NCI-H226 (cell line): ENCODE measurements at regions not wholly inside any gene's neighbourhood (a gene's known extent, or its start where the extent isn't known, plus 50 kb on each side); places are given as distances from the start of the nearest gene placed in this dataset.

ENCODE experiments used
- DNase-seq: peaks from one replicate; pipeline ENCODE4 v3.0.0-alpha.2; 2015

DNA sequence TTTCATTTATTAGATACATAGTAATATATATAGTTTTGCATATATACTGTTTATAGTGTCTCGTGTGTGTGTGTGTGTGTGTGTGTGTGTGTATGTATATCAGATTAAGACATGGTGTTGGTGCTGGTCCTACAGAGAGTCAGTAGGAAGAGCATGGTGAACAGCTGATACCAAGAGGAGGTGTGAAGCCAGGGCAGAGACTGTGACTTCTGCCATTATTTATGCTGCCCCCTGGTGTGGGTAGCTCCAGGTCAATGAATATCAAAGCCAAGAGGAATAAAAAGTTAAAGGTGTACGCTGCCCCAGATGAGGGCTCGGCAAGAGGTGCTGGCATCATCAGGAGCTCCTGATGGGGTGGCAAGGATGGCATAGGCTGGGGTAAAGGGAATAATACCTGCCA lies 299.5 kb upstream of the RASGRP1 start:
- no peak for DNase-seq

- DNase-seq, result peak; percentile 20
Observed at GRCh38 chr15:38864827-38865581, 300.4 kb upstream of the RASGRP1 start.

DNA sequence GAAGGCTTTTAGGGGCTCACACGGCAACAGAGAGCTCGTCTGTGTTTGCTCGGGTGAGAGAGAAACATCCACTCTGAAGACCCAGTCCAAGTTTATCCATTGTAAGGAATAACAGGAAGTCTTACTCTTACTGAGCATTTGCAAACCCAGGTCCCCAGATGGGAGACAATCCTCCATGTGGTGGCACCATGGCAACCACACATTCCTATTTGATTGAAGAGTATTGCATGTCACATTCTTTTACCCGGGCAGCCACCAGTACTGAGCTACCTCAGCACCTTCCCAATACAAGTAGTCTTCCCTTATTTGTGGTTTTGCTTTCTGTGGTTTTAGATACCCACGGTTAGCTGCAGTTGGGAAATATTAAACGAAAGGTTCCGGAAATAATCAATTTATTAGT lies 302.9 kb upstream of the RASGRP1 start:
- no peak for DNase-seq

DNA sequence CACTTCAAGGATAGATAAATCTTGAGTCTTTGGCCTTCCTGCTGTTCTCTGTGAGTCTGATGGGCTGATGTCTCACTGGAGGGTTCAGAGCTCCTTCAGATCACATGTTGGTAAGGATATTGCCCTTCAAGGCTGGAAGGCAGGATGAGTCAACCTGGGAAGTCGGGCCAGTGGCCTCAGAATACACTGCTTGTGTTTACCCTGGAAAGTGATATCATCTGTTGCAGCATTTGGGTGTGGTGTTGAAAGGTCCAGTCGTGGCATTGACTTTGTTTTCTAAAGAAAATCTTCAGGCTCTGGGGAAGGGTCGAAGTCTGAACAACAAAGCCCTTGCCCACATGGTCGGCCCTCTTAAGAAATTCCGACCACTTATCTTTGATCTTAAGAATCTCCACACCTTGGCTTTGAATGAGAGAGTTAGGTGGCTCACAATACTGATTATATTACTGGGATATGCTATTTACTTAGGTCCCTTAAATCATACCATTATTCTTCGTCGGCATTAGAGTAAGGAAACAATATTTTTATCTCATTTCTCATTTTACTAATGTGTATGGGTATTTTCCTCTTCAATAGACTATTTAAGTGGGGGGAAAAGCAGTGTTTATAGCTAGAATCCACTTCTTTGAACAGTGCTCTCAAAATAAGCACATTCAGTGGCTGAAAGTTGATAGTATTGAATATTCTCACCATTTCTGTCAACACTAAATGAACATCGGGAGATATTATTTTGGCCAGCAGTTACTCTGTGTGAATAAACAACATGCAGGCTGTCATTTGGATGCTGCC lies 303.9 kb upstream of the RASGRP1 start:
- DNase-seq, result peak; percentile 82

GRCh38 chr15:38871638-38872037 lies 307.0 kb upstream of the RASGRP1 start:
- no peak for DNase-seq

GRCh38 chr15:38872732-38873131 lies 308.1 kb upstream of the RASGRP1 start:
- DNase-seq, result no peak

GRCh38 chr15:38873158-38873557 lies 308.5 kb upstream of the RASGRP1 start:
- no peak for DNase-seq

DNA sequence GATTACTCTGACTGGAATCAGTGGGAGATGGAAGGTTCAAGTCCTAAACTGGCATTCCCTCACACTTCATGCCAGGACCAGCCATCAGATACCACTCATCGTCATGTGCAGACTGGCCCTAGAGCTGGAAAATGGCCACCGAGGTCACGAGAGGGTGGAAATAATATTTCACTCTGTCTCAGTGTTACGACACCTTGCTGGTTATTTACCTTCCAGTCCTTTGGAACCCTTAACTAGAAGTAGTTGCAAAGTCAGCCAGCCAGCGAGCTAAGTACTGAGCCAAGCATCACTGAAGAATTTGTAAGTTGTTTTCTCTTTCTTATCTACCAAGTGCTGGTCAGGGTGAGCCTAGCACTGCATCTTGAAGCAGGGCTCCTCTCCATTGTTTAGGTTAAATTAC lies 309.9 kb upstream of the RASGRP1 start:
- DNase-seq, result no peak

DNA sequence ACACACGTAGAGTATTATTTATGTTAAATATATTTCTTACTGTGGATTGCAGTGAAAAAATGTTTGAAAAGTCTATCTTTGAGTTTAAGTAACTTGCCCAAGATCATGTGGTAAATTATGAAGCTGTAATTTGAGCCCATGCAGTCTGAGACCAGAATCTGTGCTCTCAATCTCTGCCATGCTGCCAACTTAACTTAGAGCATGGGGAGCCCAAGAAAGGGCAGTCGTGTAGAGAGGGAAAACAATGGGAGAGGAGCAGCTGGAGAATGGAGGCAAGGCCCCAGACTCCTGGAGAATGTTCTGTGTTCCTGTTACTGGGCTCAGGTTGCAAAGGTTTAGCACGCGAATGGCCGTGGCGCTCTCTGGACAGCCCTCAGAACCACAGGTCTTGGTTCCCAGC lies 311.6 kb upstream of the RASGRP1 start:
- DNase-seq, result no peak

DNA sequence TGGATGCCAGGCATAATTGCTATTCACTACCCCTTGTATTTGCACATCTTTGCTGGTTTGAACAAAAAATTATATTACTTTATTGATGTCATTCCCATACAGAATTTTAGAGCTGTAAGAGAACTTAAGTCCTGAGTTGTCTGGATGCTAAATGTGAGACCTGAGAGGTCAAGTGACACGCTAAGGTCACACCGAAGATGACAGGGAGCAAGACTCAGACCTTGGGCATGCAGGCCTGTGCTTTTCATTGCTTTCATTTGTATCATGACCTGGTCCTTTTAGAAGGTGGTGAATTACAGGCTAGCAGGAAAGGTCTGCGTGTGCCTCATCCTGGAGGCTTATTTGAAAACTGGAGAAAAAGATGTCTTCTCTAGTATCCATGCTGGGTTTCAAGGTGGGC lies 312.0 kb upstream of the RASGRP1 start:
- no peak for DNase-seq

GRCh38 chr15:38877471-38877870 lies 312.9 kb upstream of the RASGRP1 start:
- no peak for DNase-seq

- DNase-seq, result no peak
Observed at GRCh38 chr15:38878026-38878425, 313.4 kb upstream of the RASGRP1 start.

GRCh38 chr15:38878926-38879325 lies 314.3 kb upstream of the RASGRP1 start:
- DNase-seq, result no peak

DNA sequence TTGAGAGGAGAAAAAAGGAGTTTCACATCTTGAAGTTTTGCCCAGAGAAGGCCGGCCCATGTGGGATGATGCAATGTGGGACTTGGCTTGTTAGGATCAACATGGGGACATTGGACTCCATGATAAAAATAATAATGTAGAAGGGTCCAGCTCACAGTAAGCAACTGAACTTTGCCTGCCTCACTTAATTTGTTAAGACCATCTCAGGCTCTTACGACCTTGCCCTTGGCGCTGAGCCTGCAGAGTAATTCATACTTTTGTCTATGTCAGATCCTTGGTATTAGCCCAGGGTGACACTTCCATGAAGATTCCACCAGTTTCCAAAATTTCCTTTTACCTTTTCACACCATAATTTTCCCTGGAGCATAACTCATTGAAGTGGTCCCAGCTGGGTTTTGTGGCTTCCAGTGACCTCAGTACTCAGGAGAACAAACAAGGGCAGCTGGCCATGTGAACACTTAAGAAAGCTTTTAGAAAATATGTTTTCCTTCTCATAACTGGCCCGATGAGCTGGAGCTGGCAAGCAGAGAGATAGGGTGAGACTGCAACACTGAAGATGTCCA lies 315.4 kb upstream of the RASGRP1 start:
- DNase-seq, result no peak

- DNase-seq, result no peak
Observed at GRCh38 chr15:38882221-38882620, 317.6 kb upstream of the RASGRP1 start.

GRCh38 chr15:38883987-38884386 lies 319.4 kb upstream of the RASGRP1 start:
- DNase-seq, result no peak

DNA sequence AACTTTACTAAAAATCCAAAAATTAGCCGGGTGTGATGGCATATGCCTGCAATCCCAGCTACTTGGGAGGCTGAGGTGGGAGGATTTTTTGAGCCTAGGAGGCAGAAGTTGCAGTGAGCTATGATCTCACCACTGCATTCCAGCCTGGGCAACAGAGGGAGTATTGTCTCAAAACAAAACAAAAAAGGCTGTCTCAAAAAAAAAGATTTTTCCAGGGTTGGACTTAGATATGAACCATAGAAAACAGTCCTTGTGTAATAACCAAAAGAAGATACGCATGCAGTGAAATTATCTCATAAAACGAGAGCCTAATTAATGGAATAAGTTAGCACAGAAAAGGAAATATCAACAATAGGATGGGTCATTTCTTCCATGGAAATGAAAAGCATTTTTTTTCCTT lies 320.4 kb upstream of the RASGRP1 start:
- DNase-seq, result peak; percentile 65

DNA sequence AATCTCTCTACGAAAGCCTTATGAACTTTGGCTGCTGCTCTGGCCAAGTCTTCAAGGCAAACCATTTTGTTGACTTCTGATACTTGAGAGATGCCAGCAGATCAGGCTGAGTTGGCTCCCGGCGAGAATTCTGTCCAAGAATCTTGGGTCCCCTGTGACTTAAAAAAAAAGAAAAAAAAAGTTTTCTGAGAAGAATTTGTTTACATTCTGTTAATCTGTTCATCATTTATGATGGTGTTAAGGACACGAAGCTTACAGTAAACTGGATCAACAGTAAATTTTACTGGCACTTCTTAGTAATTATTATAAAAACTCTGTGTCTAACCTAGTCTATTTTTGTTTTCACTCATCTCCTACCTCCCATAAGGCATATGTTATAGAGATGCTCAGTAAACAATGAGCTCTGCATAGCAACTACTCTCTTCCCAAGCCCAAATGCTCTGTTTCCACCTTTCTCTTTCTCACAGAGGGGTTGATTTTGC lies 320.9 kb upstream of the RASGRP1 start:
- no peak for DNase-seq

DNA sequence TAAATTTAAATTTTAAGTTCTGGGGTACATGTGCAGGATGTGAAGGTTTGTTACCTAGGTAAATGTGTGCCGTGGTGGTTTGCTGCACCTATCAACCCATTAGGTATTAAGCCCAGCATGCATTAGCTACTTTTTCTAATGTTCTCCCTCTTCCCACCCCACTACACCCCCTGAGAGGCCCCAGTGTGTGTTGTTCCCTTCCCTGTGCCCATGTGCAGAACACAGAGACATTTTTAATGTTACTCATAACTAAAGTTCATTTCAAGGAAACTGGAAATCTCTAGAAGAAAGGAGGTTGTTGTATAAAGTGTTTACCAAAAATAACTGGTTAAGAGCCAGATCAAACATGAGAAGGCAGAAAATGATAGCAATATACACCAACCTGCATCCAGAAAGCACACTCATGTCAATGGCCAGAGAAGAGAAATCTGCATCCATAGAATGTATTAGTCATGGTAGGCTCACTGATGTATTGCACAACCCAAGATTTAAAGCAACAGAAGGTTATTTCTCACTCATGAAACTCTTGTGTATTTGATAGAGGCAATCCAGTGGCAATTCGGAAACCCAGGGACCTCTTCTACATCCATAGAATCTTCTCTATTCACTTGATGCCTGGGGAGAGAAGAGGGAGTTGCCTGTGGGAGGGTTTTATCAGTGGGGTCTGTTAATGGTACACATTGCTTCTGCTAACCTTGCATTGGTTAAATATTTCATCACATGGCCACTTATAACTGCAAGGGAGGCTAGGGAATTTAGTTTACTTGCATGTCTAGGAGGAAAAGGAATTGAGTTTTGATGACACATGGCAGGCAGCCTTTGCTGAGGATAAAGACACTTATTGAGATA lies 321.9 kb upstream of the RASGRP1 start:
- peak; percentile 63 for DNase-seq

DNA sequence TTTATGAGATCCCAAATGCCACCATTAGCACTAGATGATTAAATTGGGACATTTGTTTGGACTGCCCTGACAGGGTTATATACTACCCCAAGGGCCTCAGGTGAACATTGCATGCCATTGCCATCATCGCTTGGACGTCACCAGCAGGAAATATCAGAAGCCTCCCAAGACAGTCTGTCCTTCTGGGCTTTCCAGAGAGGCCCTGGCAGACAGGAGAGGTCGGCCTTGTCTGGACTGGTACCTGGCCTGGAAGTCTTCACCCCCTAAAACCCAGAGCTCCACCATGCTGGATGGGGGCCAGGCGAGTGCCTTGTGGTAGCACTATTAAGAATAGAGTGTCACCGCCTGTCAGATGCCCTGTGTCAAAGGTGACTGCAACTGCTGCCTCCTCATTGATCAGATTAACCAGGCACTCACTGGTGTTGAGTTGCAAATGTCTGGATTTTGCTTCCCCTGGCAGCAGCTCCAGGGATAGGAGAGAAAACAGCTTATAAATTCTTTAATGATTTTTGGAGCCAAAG lies 324.1 kb upstream of the RASGRP1 start:
- DNase-seq, result no peak

- DNase-seq, result no peak
Observed at GRCh38 chr15:38890194-38890593, 325.6 kb upstream of the RASGRP1 start.

DNA sequence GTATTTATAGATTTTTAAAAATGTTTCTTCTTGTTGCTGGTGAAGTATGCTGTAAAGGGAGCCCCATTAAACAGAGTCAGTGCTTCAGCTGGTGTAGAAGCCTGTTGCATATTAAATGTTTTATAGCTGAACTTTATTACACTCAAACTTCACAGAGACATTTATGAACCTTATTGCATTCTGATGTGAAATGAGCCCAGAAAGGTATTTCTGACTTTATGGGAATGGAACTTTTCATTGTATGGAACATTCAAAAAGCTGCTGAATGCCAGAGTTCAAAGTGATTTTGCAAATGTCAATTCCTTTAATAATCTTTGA lies 329.3 kb upstream of the RASGRP1 start:
- DNase-seq, result no peak
